Activated naive CD4-positive, alpha-beta T cell treated with anti-CD3 and anti-CD28 coated beads for 36 hours (primary cell): ENCODE measurements at regions not wholly inside any gene's neighbourhood (a gene's known extent, or its start where the extent isn't known, plus 50 kb on each side); places are given as distances from the start of the nearest gene placed in this dataset.

Experiments
- CTCF ChIA-PET: fragments of 350-600 bp; sonication (Branson Sonifier 250); formaldehyde crosslinking; loops from one replicate; lab custom pipeline; 2021; ENCODE audit warnings: antibody characterized with exemption; lab: Charles Lee
- DNase-seq: peaks from one replicate; pipeline ENCODE4 v3.0.0-alpha.2; 2020
- H3K27ac Mint-ChIP-seq: one replicate; pipeline ENCODE4 v1.8.0; 2021; ENCODE audit warnings: mild to moderate bottlenecking, mixed read lengths
- H3K27me3 Mint-ChIP-seq: one replicate; pipeline ENCODE4 v1.8.0; 2021; ENCODE audit warnings: low read depth, mixed read lengths
- H3K36me3 Mint-ChIP-seq: one replicate; pipeline ENCODE4 v1.8.0; 2021; ENCODE audit warnings: low read depth, mixed read lengths
- H3K4me1 Mint-ChIP-seq: one replicate; pipeline ENCODE4 v1.8.0; 2021; ENCODE audit warnings: low read depth, mixed read lengths
- H3K4me3 Mint-ChIP-seq: one replicate; pipeline ENCODE4 v1.8.0; 2021; ENCODE audit warnings: mild to moderate bottlenecking, moderate library complexity, mixed read lengths
- H3K9me3 Mint-ChIP-seq: one replicate; pipeline ENCODE4 v1.8.0; 2021; ENCODE audit warnings: mixed read lengths
- intact Hi-C: fragments of 100-400 bp; cut with micrococcal nuclease; formaldehyde crosslinking; loops from one replicate; pipeline ENCODE4 v1.15.1; 2023

DNA sequence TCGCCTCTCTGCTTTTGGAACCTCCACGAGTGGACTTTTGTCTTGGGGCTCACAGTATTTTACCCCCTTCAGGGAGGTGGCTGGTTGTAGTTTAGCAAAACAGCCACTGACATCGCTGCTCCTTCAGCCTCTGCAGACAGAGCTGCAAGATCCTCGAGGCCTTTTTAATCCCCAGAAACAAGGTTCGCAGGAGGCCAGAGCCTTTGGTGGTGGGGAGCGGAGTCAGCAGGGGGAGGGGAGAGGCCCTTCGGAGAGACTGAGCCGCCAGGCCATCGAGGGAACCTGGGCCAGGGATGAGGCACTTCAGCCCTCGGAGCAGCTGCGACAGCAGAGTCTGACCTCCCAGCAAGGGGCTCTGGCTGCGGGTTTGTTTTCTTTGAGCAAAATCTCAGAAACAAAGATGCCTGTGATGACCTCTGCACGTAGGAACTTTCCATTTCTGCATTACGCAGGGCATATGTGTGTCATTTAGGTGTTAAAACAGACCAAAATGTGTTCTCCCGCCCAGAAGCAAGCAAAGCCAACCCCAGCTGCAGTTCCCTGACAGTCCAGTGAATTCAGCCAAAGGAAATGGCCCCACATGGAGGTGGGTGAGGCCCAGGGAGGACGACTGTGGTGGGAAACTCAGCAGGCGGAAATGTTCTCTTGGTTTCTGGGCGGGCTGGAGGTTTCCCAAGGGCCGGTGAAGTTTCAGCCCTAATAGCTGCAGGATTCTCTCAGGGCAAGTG lies 171.2 kb upstream of the SULF2 start:
- DNase-seq, result no peak
- CTCF ChIA-PET, result no interaction called here
- H3K9me3 Mint-ChIP-seq, result no peaks in the 10 kb centered on the region
- intact Hi-C loops, result no loop called here
- H3K27me3 Mint-ChIP-seq, result peaks cover 2% of the 10 kb centered on the region
- H3K4me1 Mint-ChIP-seq, result no peaks in the 10 kb centered on the region
- no peaks in the 10 kb centered on the region for H3K36me3 Mint-ChIP-seq
- no peak overlapping the region for H3K4me3 Mint-ChIP-seq
- H3K27ac Mint-ChIP-seq, result no peak overlapping the region

DNA sequence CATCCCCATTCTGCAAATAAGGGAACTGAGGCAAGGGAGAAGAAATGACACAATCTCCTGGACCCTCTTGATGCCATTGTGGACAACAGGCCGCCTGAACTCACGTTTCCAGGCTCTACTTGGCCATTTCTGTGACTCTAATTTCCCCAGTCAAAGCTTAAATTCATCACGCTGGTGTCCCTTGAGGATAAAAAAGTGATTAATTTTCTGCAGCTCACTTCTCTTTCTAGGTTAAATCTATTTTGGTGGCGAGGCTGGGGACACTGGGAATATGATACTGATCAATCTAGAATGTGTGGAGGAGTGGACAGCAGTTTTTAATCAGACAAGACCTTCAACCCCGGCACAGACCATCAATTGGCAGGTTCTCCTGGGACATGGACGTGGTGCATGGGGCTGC lies 168.2 kb upstream of the SULF2 start:
- intact Hi-C loops, result no loop called here
- H3K27me3 Mint-ChIP-seq, result peaks cover 2% of the 10 kb centered on the region
- CTCF ChIA-PET, result no interaction called here

DNA sequence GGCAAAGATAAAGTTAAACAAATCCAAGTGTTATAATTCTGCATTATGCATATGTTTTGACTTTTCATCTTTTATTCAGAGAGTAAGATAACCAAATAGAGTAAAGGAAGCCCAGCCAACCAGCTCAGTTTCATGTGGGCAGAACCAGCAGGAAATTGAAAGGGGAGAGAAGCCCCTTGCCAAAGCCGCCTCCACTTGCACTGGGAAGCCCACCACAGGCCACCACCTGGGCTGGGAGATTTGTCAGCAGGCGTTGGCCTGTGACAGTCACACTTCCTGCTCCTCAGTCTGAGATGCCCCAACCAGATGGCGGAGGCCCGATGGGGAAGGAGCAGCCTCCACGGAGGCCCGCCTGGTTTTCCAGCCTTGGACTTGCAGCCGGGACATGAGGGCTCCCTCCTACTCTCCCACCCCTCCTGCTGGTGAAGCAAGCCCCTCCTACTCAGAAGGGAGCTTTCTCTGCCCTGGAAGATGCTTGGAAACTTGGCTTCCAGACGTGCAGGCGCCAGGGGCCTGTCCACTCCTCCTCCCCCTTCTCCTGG lies 166.8 kb upstream of the SULF2 start:
- Mint-ChIP-seq H3K4me1 (no peaks in the 10 kb centered on the region), H3K9me3 (no peaks in the 10 kb centered on the region), H3K27ac (no peak overlapping the region), H3K27me3 (peaks cover 2% of the 10 kb centered on the region), H3K4me3 (no peak overlapping the region), H3K36me3 (no peaks in the 10 kb centered on the region)
- intact Hi-C loops, result no loop called here
- DNase-seq, result no peak
- CTCF ChIA-PET, result no interaction called here

More for the DNA sequence above, 168.2 kb upstream of the SULF2 start:
- Mint-ChIP-seq H3K27ac (no peak overlapping the region), H3K9me3 (no peaks in the 10 kb centered on the region), H3K4me3 (no peak overlapping the region), H3K36me3 (no peaks in the 10 kb centered on the region), H3K4me1 (no peaks in the 10 kb centered on the region)
- no peak for DNase-seq

DNA sequence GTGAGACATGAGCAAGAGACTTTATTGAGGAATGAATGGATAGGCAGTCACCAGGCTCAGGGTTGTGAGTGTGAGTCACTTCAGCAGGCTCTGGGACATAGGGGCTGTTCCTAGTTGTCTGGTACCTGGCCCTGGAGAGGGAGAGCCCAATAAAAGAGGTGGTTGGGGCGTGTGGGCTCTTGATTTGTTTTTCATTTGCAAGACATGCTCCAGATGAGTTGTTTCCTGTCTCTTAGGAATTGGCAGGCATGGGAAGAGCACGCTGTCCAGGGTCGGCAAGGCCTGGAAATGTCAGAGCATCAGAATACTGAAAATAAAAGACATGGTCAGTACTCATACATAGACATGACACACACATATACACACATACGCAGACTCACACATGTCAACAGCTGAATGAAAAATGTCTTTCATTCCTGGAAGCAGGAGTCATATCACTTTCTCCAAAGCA lies 166.3 kb upstream of the SULF2 start:
- intact Hi-C loops, result no loop called here
- H3K27ac Mint-ChIP-seq, result no peak overlapping the region
- DNase-seq, result no peak
- CTCF ChIA-PET, result no interaction called here
- no peaks in the 10 kb centered on the region for H3K4me1 Mint-ChIP-seq
- no peaks in the 10 kb centered on the region for H3K36me3 Mint-ChIP-seq
- no peak overlapping the region for H3K4me3 Mint-ChIP-seq
- H3K27me3 Mint-ChIP-seq, result peaks cover 2% of the 10 kb centered on the region
- no peaks in the 10 kb centered on the region for H3K9me3 Mint-ChIP-seq

DNA sequence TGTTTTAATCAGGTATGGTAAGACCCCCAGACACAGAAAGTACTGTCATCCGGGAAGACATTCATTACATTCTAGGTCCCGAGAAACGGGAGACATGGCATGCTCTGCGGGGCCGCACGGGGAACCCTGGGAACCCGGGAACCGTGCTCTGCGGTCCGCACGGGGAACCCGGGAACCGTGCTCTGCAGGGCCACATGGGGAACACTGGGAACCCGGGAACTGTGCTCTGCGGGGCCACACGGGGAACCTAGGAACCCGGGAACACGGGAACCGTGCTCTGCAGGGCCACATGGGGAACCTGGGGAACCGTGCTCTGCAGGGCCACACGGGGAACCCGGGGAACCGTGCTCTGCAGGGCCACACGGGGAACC lies 165.6 kb upstream of the SULF2 start:
- H3K27me3 Mint-ChIP-seq, result peaks cover 2% of the 10 kb centered on the region
- DNase-seq, result no peak
- intact Hi-C loops, result no loop called here
- CTCF ChIA-PET, result no interaction called here
- H3K36me3 Mint-ChIP-seq, result no peaks in the 10 kb centered on the region
- H3K9me3 Mint-ChIP-seq, result no peaks in the 10 kb centered on the region
- H3K4me3 Mint-ChIP-seq, result no peak overlapping the region
- no peaks in the 10 kb centered on the region for H3K4me1 Mint-ChIP-seq
- no peak overlapping the region for H3K27ac Mint-ChIP-seq

DNA sequence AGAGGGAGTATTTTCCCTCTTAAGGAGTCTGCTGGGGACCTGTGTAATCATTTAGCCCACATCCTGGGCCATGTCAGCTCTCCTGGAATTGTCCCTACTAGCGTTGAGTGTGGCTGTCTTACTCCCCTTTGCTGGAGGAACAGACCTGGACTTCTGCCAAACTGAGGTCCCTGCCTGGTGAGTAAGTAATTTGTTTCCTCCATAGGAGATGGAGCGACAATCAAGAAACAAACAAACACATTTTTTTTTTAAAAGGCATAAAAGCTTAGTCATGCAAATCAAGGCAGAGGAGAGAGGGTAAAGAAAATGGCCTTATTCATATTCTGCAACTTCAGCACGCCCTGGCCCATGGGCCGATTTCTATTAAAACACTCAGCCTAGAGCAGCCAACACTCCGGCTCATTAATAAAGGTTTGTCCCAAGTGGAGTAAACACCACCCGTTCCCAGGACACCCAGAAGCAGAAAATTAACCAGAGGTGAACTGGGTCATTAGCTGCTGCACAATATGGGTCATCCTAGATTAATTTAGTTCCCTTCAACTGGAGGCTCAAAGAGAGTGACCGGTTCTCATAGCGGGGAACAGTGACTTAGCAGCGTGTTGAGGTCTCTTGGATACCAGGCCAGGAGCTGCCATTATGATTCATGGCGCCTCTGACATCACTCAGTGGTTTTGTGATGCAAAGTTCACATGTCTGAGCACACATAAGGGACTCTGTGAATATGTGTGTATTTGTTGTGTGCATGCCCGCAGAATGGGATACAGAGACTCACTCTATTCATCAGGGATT lies 165.0 kb upstream of the SULF2 start:
- Mint-ChIP-seq H3K27me3 (peaks cover 2% of the 10 kb centered on the region), H3K9me3 (no peaks in the 10 kb centered on the region), H3K27ac (no peak overlapping the region), H3K4me3 (no peak overlapping the region), H3K4me1 (no peaks in the 10 kb centered on the region), H3K36me3 (no peaks in the 10 kb centered on the region)
- CTCF ChIA-PET, result no interaction called here
- no peak for DNase-seq
- intact Hi-C loops, result no loop called here

DNA sequence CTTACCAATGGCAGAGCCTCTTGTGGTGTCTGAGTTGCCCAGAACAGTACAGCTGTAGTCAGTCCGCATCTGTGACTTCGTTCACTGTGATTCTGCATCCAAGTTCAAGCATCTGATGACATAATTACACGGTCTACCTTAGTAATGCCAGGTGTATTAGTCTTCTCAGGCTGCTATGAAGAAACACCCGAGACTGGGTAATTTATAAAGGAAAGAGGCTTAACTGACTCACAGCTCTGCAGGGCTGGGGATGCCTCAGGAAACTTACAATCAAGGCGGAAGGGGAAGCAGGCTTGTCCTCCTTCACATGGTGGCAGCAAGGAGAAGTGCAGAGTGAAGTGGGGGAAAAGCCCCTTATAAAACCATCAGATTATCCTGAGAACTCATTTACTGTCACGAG lies 163.9 kb upstream of the SULF2 start:
- DNase-seq, result no peak
- Mint-ChIP-seq H3K27me3 (peaks cover 2% of the 10 kb centered on the region), H3K9me3 (no peaks in the 10 kb centered on the region), H3K4me1 (no peaks in the 10 kb centered on the region), H3K36me3 (no peaks in the 10 kb centered on the region), H3K4me3 (no peak overlapping the region), H3K27ac (no peak overlapping the region)
- CTCF ChIA-PET, result no interaction called here
- intact Hi-C loops, result no loop called here

DNA sequence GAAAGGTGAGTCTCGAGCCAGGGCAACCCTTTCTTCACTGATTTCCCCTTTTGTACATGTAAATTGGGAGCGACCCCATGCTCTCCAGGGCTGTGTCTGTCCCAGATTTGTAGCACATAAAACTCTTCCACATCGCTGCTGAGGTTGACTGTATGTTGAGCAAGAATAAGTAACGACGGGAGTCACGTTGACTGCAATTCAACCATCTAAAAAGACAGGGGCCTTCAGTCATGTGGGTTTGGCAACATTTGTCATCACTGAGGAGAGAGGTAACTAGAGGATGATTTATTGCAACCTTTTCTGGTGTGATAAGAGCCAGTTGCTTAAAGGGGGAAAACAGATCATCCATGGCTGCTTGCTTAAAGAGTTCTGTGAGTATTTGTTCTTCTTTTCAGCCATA lies 159.4 kb upstream of the SULF2 start:
- CTCF ChIA-PET, result no interaction called here
- H3K27ac Mint-ChIP-seq, result no peak overlapping the region
- intact Hi-C loops, result no loop called here
- H3K36me3 Mint-ChIP-seq, result no peaks in the 10 kb centered on the region
- DNase-seq, result no peak
- H3K9me3 Mint-ChIP-seq, result no peaks in the 10 kb centered on the region
- H3K27me3 Mint-ChIP-seq, result no peaks in the 10 kb centered on the region
- H3K4me1 Mint-ChIP-seq, result no peaks in the 10 kb centered on the region
- H3K4me3 Mint-ChIP-seq, result no peak overlapping the region

DNA sequence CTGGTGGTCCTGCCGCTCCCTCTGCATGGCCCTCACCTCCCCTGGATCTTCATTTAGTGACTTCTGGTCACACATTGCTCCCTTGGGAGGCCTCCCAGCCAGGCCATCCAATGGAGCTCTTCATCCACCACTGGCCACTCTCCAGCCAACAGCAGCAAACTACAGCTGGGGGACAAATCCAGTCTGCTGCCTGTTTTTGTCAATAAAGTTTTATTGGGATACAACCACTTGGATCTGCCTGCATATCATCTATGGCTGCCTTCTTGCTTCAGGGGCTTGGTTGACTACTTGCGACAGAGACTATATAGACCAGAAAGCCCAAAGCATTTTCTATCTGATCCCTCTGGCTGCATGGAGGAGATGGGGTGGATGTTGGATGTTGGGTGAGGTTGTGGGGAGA lies 156.6 kb upstream of the SULF2 start:
- no peak overlapping the region for H3K27ac Mint-ChIP-seq
- intact Hi-C loops, result no loop called here
- CTCF ChIA-PET, result no interaction called here
- H3K4me3 Mint-ChIP-seq, result no peak overlapping the region
- H3K27me3 Mint-ChIP-seq, result no peaks in the 10 kb centered on the region
- H3K4me1 Mint-ChIP-seq, result no peaks in the 10 kb centered on the region
- no peaks in the 10 kb centered on the region for H3K9me3 Mint-ChIP-seq
- H3K36me3 Mint-ChIP-seq, result no peaks in the 10 kb centered on the region
- no peak for DNase-seq

DNA sequence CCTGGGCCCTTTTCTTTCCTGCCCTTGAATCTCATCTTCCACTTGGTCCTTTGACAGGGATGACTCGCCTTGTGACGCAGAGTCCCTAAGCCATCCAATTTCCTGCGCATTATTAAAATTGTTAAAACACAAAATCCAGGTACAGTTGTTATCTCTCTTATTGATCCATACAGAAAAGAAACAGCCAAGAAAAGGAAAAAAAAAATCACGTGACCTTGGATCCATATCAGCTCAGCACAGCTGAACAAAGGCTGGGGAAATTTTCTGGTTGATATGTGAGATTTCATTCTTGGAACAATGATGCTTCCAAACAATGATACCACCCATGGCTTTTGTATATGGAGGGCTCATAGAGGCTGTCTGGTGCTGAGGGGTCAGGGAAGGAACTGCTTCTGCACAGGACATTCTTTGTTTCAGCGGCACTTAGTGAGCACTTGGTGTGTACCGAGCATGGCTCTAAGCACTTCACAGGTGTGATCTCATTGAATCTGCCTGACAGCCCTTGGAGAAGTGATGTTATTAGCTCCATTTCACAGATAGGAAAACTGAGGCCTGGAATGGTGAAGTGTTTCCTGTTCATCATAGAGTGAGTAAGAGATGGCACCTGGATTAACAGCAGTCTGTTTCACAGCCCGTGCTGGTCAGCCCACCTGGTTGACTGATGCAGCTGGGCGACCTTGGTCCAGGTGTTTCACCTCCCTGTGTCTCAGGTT lies 155.0 kb upstream of the SULF2 start:
- H3K27ac Mint-ChIP-seq, result no peak overlapping the region
- no peaks in the 10 kb centered on the region for H3K36me3 Mint-ChIP-seq
- CTCF ChIA-PET, result interaction anchor here (0.7 kb wide), 1 partner anchor 215 kb away, joined by 3 read pairs; no protein-coding TSS in a partner anchor
- no peaks in the 10 kb centered on the region for H3K9me3 Mint-ChIP-seq
- intact Hi-C loops, result no loop called here
- no peaks in the 10 kb centered on the region for H3K4me1 Mint-ChIP-seq
- H3K4me3 Mint-ChIP-seq, result no peak overlapping the region
- no peaks in the 10 kb centered on the region for H3K27me3 Mint-ChIP-seq
- DNase-seq, result no peak

DNA sequence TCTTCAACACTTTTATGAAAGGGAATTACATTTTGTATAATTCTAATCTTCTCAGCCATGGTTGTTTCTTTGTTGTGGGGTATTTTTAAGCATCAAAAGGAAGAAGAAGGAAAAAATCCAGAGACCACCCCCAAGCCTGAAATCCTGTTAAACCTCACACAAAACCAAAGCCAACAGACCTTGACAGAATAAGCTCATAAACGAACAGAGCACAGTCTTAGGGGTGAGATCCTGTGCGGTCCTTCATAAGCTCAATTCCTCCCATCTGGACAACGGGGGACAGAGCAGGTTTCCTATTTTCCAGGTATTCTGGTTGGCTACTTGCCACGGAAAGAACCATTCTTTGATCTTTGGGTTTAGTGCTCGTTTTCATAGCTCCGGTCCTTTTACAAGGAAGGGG lies 151.3 kb upstream of the SULF2 start:
- Mint-ChIP-seq H3K36me3 (no peaks in the 10 kb centered on the region), H3K4me1 (no peaks in the 10 kb centered on the region), H3K27me3 (no peaks in the 10 kb centered on the region), H3K4me3 (no peak overlapping the region), H3K9me3 (no peaks in the 10 kb centered on the region), H3K27ac (no peak overlapping the region)
- intact Hi-C loops, result no loop called here
- CTCF ChIA-PET, result no interaction called here
- no peak for DNase-seq

DNA sequence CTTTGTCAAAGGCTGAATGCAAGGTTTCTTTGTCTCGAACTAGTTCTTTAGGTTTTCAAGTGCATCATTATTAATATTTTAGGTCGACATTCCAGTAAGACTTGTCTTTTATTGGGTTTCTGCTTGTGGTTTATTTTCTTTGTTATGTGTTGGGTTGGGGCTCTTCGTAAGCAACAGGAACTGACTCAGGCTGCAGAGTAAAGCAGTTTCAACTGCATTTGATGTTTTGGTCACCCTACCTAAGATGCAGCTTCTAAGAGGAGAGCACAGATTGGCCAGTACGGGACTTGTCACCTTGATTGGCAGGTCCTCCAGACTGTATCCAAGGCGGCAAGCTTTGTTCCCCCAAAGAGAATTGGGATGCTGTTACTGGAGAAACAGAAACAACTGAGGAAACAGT lies 149.5 kb upstream of the SULF2 start:
- H3K4me1 Mint-ChIP-seq, result no peaks in the 10 kb centered on the region
- CTCF ChIA-PET, result no interaction called here
- intact Hi-C loops, result no loop called here
- no peak overlapping the region for H3K27ac Mint-ChIP-seq
- H3K9me3 Mint-ChIP-seq, result no peaks in the 10 kb centered on the region
- no peak for DNase-seq
- H3K36me3 Mint-ChIP-seq, result no peaks in the 10 kb centered on the region
- no peaks in the 10 kb centered on the region for H3K27me3 Mint-ChIP-seq
- no peak overlapping the region for H3K4me3 Mint-ChIP-seq
